DMS53 treated with DMSO at 0.1 percent for 48 hours (cell line): ENCODE measurements at regions not wholly inside any gene's neighbourhood (a gene's known extent, or its start where the extent isn't known, plus 50 kb on each side); places are given as distances from the start of the nearest gene placed in this dataset.
"Not testable (repeated sequence)": the region's sequence is repeated elsewhere in the genome, so short reads cannot be mapped to it uniquely, and the experiment has no call there.

Experiments
- DNase-seq: peaks from one replicate; lab custom pipeline; 2025; ENCODE audit not compliant: unreplicated experiment; lab: John Stamatoyannopoulos, UW

DNA sequence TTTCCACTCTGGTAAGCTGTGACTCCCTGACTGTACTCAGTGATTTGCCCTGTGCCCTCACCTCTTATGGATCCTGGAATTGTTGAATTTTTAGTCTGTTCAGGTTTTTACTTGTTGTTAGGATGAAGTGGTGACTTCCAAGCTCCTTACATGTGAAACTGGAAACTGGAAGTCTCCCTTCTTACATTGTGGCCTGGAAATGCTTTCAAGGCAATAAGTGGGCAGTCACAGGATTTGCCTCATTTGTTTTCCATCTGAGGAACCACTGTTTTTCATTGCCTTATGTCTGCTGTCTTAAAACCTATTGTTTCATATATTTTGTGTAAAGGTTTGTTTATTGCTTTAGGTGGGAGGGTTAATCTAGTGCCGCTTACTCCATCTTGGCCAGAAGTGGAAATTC is 155.8 kb downstream of the CYB561 start:
- DNase-seq, result no peak

DNA sequence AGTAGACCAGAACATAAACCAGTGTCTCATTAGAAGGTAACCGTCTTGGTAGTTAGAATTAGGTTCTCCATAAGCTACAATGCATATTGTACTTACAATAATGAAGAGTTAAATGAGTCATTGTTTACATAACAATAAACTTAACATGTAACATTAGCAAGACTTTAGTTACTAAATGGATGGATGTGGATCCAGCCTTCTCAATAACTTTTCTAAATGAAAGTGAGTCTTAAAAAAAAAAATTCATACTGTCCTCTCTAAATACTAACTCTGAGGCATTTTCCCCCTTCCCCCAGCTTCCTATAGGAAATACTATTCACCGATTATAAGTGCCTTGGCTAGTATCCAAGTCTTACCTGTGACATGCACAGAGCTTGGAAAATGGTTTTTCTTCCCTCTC is 155.3 kb downstream of the CYB561 start:
- DNase-seq, result no peak

DNA sequence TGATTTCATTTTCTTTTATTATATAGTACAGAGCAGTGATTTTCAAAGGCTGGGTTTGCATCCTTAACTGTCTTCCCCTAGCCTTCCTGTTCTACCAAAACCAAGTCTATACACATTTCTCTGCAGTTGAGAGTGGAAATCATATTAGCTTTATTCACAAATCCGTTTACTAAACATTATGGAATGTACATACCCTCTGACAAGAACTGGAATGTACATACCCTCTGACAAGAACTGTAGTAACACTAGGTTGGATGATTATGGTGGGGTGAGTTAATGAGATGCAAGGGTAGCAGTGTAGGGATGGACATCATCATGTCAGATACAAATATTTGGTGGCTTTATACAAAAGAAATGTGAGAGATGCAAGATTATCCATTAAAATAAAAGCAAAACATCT is 154.8 kb downstream of the CYB561 start:
- DNase-seq, result no peak

DNA sequence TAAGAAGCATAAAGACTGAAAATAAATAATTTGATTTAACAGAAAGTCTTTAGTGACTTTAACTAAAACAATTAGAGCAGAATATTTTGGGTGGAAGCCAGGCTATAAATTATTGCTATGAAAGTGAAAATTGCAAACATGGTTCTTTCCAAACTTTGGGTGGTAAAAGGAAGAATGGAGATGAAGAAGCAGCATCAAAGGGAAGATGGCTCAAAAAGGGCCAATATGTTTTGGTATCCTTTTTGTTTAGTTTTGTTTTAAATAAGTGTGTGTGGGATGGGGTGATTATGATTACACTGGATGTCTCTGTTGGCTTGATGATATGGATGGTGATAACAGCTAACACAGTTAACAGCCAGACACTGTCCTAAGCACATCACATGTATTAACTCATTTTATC is 153.7 kb downstream of the CYB561 start:
- DNase-seq, result no peak

DNA sequence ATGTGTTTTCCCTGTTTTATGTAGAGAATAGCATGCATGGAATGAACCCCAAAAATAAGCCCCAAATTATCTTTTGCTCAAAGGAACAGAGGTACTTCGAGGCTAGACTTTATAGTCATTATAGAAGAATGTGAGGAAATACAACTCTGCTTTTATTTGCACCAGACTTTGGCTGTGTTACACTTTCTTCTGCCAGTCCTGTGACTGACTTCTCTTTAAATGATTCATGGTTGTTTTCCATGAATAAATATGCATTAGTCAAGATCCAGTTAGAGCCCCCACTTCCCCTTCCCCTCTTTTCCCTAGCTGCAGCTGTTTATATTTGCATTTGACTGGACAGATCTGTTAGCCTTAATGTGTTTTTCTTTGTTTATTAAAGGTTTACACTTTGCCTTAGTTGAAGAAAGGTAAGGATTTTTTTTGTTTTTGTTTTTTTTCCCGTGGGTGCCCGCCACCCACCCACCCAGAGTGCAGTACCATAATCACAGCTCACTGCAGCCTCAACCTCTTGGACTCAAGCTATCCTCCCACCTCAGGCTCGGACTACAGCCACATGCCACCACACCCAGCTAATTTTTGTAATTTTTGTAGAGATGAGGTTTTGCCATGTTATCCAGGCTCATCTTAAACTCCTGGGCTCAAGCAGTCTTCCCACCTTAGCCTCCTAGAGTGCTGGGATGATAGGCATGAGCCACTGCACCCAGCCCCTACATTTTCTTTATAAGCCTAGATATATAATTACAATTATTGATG is 152.6 kb downstream of the CYB561 start:
- DNase-seq, result no peak

DNA sequence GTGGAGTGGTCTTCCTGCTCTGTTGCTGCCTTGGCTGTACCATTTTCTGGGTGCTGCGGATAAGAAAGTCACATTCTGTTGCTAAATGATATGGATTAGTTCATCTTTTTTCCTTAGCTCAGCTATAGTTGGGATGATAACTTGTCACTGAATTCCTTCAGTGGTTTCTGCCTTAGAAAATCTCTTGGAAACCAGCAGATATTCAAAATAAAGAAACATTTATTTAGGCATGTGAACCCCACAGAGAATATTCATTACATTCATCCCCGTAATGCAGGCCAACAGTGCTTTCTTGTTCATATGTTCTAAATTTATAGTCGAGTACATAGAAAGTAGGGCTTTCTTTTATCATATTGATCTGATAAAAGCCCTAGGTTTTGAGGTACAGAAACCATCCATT is 151.3 kb downstream of the CYB561 start:
- DNase-seq, result no peak

DNA sequence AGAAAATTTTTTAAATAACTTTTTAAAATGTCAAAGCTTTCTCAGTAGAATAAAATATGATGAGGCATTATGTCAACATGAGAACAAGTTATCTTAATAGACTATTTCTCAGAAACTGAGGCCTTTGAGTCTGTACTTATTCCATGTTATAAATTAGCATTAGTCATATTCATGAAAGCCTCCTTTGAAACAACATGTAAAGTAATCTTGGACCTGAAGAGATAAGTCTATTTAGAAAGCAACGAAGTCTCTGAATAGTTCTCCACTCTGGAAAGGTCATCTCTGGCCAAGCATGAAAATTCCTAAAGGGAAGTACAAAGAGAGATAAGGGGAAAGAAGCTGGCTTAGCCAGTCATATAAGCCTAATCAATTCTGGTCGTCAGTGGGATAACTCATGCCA is 150.8 kb downstream of the CYB561 start:
- no peak for DNase-seq

DNA sequence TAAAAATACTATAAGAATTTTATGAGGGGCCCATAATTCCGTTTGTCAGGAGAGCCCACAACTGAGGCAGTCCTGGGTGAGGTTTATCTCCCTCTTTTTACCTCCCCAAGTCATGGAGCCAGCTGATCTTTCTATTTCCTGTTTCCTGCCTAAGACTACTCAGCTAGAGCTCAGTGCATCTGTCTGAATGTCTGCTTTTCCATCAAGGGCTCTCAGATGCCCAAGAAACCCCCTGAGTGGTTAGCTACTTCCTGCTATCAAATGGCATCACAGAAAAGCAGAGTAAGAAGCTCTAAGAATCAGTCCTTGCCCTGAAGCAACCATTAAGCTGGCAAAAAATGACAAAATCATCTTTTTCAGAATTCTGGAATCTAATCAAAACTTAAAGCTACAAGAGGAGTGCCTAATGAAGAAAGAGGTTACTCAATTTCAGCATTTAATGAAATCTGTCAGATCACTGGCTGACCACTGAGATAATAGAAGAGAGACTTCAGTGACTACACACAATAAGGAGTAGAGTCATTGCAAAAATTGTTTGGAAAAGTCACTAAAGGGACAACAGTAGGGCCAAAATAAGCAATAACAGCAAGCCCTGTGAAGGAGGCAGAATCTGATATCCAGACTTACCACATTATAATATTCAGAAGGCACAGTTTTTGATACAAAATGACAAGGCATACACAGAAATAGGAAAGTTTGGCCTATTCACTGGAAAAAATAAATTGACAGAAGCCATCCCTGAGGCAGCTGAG is 150.1 kb downstream of the CYB561 start:
- DNase-seq, result no peak

DNA sequence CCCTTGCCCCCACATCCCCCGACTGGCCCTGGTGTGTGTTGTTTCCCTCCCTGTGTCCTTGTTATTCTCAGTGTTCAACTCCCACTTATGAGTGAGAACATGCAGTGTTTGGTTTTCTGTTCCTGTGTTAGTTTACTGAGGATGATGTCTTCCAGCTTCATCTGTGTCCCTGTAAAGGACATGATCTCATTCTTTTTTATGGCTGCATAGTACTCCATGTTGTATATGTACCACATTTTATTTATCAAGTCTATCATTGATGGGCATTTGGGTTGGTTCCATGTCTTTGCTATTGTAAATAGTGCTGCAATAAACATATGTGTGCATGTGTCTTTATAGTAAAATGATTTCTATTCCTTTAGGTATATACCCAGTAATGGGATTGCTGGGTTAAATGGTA is 147.2 kb downstream of the CYB561 start:
- DNase-seq, result not testable (repeated sequence)

DNA sequence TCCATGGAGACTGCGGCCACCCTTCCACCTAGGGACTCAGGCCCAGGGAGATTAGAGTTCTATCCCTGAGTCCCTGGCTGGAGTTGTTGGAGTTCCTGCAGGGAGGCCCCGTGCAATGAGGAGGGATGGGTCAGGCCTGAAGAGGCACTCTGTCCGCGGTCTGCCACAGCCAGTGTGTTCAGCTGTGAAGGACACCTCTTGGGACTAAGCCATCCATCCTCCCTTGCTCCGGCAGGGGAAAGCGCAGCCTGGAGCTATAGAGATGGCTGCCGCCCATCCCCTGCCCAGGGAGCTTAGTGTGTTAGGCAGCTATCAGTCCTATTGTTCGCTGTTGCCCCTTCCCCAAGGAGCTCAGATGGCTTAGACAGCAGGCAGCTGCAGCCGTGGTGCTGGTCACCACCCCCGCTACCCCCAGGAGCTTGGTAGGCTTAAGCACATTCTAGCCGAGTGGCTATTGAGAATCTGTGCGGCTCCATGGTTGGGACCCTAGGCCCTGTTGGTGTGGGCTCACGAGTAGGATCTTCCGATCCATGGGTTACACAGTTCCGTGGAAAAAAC is 141.3 kb downstream of the CYB561 start:
- no peak for DNase-seq

DNA sequence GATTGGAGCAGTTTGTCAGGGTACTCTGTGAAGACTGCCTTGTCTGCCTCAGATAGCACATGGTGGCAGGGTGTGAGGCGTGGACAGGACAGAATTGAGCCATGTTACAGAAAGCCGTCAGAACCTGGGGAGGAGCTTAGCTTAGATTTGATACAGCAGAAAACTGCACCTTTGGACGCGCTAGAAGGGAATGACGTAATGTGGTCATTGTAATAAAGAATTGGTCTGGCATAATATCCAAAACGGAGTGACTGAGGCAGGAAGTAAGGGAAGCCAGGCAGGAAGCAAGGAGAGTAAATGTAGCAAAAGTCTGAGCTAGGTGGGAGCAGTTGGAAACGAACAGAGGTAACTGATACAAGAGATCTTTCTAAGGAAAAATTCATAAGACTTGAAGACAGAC is 140.2 kb downstream of the CYB561 start:
- DNase-seq, result no peak

DNA sequence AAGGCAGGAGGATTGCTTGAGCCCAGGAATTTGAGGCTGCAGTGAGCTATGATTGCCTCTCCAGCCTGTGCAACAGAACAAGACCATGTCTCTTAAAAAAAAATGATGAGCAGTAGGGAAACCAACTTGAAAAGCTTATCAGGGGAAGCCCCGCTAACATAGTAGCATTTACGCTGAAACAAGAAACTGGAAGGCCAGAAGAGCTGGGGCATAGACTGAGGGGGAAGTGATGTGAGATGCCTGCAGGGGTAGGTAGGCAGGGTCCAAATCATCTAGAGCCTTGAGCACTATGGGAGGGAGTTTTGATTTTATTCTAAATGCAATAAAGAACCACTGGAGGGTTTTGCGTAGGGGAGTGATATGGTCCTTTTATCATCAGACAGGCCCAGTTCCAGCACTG is 139.3 kb downstream of the CYB561 start:
- no peak for DNase-seq

DNA sequence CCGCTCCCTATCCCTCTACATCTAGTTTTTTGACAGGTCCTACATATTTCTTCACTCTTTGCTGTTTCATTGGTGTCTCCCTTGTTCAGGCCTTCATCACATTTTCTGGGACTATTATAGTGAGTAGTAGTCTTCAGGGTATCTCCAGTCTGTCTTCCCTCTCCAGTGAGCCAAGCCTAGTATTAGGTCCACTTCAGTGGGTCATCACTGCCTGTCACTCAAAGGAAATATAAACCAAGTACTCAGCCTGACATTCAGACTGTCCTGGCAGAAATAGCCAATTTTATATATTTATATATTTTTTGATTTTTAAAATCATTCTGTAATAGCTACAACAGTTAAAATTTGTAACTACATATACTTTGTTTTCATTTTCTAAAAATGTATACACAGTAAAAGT is 137.8 kb downstream of the CYB561 start:
- no peak for DNase-seq

DNA sequence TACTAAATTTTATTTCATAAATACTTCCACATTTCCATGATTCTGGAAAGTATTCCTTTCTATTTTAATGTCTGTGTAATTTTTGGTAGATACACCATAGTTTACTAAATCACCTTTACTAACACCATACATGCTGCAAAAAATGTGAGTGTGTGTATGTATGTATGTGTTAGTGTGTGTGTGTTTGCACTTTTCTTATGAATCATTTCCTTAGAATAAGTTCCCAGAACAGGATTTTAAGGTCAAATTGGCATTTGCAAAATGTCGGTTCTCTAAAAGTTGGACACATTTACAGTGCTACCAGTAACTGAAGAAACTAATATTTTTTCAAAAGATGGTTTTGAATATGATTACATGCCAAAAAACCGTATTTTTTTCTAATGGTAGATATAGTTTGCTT is 137.1 kb downstream of the CYB561 start:
- DNase-seq, result no peak

DNA sequence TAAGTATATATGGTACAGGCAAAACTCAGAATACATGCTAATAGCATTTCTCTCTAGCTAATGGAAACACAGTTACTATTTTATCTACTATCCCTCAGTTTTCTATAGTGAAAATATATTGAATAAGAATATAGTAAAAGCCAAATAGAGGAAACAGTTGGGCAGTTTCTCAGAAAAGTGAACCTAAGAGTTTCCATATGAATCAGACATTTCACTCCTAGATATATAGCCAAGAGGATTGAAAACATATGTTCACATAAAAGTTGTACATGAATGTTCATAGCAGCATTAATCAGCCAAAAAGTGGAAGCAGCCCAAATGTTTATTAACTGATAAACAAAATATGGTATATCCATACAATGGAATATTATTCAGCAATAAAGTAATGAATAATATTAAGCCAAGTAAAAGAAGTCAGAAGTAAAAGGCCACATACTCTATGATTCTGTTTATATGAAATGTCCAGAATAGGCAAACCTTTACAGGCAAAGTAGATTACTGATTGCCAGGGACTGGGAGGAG is 134.6 kb downstream of the CYB561 start:
- DNase-seq, result no peak

DNA sequence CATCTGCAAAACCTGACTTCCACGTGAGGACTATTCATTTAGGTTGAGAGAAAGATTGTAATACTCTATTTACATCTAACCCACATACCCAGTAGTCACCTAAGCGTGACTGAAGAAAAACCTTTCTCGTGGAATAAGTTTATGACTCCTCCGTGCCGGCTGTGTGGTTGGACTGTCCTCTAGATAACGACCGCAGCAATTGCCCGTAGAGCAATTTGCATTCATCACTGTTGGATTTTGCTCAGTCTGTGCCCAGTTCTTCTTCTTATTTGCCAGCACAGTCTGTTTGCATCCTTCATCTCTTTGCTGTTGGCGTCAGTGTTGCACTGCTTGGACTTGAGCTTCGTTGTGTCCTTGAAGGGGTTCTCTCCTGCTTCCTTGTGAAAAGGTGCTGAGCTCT is 131.3 kb downstream of the CYB561 start:
- no peak for DNase-seq

DNA sequence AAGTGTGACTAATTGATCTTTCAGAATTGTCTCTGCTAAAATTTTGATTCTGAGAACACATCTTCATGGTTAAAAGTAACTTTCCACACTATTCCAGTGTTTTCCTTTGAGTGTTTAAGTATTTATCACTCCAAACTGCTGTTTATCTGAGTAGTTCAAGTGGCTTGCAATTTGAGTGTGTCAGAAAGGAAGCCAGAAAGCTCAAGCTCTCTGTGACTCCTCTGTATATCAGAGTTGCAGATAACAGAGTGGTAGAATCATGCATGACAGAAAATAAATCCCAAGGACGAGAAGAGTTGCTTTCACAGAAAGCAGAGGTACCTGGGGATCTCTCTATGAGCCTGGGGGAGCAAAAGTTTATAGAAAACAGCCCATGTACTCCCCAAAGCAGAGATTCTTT is 130.0 kb downstream of the CYB561 start:
- DNase-seq, result no peak

DNA sequence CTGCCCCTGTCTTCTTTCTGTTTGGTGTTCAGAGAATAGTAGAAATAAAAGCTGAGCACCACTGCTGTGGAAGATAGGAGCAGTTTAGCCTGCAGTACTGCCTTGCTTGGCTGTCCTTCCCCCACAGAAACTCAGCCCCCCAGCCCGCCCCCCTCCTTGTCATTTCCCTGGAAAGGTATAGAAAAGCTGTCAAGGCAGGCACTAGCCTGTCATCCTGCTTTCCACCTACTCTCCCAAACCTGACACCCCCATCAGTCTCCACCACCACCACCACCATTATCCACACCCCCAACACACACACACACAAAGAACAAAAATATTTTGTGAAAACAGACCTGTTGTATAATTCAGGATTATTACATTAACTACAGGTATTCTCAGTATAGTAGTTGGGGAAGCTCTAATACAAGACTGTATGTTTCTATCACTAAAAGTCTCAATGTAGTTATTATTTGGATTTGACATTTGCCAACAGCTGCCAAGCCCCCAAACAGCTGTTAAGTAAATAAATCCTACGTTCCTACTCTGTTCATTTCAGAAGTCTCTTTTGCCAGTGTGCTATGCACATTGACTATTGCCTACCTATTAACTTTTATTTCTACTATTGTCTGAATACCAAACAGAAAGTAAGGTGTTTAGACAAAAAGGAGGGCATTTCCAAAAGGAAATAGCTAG is 128.8 kb downstream of the CYB561 start:
- DNase-seq, result no peak

DNA sequence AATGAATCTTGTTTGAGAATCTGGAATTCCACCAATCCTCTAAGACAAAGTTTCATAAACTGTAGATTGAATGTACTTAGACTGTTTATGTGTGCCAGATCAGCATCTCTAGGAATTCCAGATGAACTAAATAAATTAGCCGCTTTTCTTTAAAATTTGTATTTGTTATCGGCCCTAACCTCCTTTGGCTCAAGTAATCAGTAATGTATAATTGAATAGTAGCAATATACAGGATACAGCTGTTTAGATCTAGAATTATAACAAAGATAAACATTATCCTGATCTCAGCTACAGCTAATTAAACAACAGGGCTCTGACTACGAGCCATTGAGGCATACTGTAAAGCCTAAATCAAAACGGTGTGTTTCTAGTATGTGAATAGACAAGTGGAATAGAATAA is 120.3 kb downstream of the CYB561 start:
- DNase-seq, result no peak

DNA sequence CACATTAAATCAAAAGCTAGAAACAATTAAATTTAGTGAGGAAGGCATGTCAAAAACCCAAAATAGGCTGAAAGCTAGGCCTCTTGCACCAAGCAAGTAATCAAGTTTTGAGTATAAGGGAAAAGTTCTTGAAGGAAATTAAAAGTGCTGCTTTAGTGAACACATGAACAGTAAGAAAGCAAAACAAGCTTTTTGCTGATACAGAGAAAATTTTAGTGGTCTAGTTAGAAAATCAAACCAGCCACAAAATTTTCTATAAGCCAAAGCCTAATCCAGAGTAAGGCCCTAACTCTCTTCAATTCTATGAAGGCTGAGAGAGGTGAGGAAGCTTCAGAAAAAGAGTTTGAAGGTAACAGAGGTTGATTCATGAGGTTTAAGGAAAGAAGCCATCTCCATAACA is 116.2 kb downstream of the CYB561 start:
- no peak for DNase-seq

DNA sequence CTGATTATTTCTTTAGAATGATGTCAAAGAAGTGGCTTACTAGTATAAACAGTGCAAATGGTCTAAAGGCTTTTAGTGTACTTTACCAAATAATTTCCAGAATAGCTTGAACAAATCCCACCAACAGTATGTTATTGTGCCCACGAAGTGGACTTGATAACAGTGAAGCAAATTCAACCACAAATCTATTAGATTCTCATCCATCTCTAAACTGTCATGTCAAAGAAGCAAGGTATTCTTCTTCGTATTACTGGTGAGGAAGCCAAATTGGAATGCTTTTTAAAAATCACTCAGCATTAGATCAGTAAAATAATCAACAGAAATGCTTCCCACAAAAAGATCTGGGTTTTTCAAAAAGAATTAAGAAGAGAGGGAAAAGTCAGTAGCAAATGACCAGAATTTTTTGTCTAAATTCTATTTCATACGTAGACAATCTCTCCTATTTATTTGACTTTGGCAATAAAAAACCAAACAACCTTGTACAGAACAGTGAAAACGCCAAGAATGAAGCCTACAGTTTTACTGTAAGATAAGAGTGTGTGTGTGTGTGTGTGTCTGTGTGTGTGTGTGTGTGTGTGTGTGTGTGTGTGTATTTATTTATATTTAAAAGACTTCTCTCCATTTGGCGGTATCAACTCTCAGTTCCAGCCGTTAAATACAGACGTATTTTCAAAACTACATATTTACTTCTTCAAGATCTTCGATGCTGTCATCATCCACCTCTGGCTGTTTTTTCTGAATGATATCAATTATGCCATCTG is 114.6 kb downstream of the CYB561 start:
- DNase-seq, result no peak
